Natural killer cell treated with Interleukin-12 subunit alpha and Interleukin-12 subunit beta and Interleukin-15 and Interleukin-18, amount 100 ng/mL, for 72 hours (primary cell): ENCODE measurements at regions not wholly inside any gene's neighbourhood (a gene's known extent, or its start where the extent isn't known, plus 50 kb on each side); places are given as distances from the start of the nearest gene placed in this dataset.

Experiments used
- ATAC-seq, 2 donors: fragments of 150-1000 bp; cut with Tn5 transposase in 1 of 2; sonication (Bioruptor Pico), chemical (Tn5 transposase) in 1 of 2; 2 replicates each; pipeline ENCODE4 v1.10.0; 2021
- DNase-seq: peaks from one replicate; pipeline ENCODE4 v3.0.0; 2022; ENCODE audit warnings: low spot score
- H3K27ac Mint-ChIP-seq, 2 donors: 1 replicate in 1 of 2; 2 replicates in 1 of 2; pipeline ENCODE4 v1.8.0; 2022; ENCODE audit warnings: mixed read lengths in 2 of 2, mild to moderate bottlenecking in 1 of 2, moderate library complexity in 1 of 2
- H3K27me3 Mint-ChIP-seq, 2 donors: 1 replicate in 1 of 2; 2 replicates in 1 of 2; pipeline ENCODE4 v1.8.0; 2022; ENCODE audit warnings: mixed read lengths in 2 of 2
- H3K36me3 Mint-ChIP-seq: one replicate; pipeline ENCODE4 v1.8.0; 2022; ENCODE audit warnings: mixed read lengths
- H3K4me1 Mint-ChIP-seq, 2 donors: 1 replicate in 1 of 2; 2 replicates in 1 of 2; pipeline ENCODE4 v1.8.0; 2022; ENCODE audit warnings: low read depth in 2 of 2, mixed read lengths in 2 of 2, mild to moderate bottlenecking in 1 of 2
- H3K4me3 Mint-ChIP-seq: one replicate; pipeline ENCODE4 v1.8.0; 2022; ENCODE audit warnings: mixed read lengths
- H3K9me3 Mint-ChIP-seq: 2 replicates; pipeline ENCODE4 v1.8.0; 2022; ENCODE audit warnings: mixed read lengths

DNA sequence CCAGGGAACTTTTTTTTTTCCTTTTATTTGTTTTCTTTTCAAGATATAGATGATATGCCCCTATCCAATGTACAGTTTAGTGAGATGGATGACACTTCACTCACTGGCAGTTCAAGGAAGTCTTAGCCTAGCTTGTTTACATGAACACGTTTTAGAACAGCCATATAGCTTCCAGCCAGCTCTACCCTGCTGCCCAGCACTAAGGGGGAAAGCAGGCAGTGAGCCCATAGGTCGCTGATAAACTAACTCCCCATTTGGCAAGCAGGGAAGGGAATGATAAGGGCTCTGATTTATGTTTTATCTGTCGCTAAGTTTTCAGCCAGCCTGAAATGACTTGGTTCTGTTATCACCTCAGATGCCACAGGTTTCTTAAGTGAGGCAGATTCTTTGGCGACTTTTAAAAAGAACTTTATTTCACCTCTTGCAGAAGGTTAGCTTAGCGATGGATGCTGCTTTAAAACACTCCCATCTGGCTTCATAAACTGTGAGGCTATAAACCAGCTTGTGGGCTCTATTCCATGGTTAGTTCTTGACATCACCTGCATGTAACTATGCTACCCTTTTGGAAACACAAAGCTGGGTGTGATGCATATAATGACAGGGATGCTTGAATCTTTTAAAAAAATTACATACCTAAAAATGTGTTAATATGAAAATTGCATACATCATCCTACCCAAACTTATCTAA is 348.4 kb downstream of the FBXO8 start:
- H3K36me3 Mint-ChIP-seq: no peaks in the 10 kb centered on the region
- H3K27ac Mint-ChIP-seq: no peak overlapping the region
- H3K4me3 Mint-ChIP-seq: no peak overlapping the region
- no peak for ATAC-seq
- no peaks in the 10 kb centered on the region for H3K4me1 Mint-ChIP-seq
- no peak for DNase-seq
- H3K27me3 Mint-ChIP-seq: peaks cover 0 to 7% of the 10 kb centered on the region in 2 donors
- H3K9me3 Mint-ChIP-seq: peaks cover 2% of the 10 kb centered on the region

DNA sequence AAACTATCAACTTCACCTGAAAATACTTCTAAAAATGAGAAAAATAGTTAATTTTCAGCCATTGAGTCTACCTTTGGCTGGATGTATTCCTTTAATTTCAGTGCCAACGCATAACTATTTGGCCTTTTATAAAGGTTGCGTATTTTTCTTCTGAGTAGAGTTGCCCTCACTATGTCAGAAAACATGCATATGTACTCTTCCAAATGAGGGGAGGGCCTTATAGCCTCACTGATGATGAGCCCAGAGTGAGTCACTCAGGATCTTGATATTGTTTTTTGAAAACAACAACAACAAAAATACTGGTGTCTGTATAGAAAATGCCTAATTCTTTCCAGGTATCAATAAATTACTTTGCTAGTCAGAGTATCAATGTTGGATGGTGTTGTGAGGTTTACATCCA is 349.3 kb downstream of the FBXO8 start:
- H3K9me3 Mint-ChIP-seq: peaks cover 2% of the 10 kb centered on the region
- no peak overlapping the region for H3K27ac Mint-ChIP-seq
- no peak for ATAC-seq
- DNase-seq: no peak
- H3K4me1 Mint-ChIP-seq: no peaks in the 10 kb centered on the region
- no peak overlapping the region for H3K4me3 Mint-ChIP-seq
- H3K36me3 Mint-ChIP-seq: no peaks in the 10 kb centered on the region
- H3K27me3 Mint-ChIP-seq: peaks cover 0 to 7% of the 10 kb centered on the region in 2 donors

GRCh38 chr4:173932701-173933100 is 350.8 kb downstream of the FBXO8 start:
- H3K4me3 Mint-ChIP-seq: no peak overlapping the region
- H3K36me3 Mint-ChIP-seq: no peaks in the 10 kb centered on the region
- no peak overlapping the region for H3K27ac Mint-ChIP-seq
- H3K27me3 Mint-ChIP-seq: peaks cover 0 to 7% of the 10 kb centered on the region in 2 donors
- H3K9me3 Mint-ChIP-seq: peaks cover 2% of the 10 kb centered on the region
- ATAC-seq: no peak
- no peaks in the 10 kb centered on the region for H3K4me1 Mint-ChIP-seq
- DNase-seq: no peak

- Mint-ChIP-seq H3K27ac (no peak overlapping the region), H3K4me3 (no peak overlapping the region), H3K9me3 (peaks cover 2% of the 10 kb centered on the region), H3K36me3 (no peaks in the 10 kb centered on the region), H3K27me3 (no peaks in the 10 kb centered on the region), H3K4me1 (no peaks in the 10 kb centered on the region)
- ATAC-seq (no peak), DNase-seq (no peak)
Measured at GRCh38 chr4:173930329-173930967, 353.0 kb downstream of the FBXO8 start.

DNA sequence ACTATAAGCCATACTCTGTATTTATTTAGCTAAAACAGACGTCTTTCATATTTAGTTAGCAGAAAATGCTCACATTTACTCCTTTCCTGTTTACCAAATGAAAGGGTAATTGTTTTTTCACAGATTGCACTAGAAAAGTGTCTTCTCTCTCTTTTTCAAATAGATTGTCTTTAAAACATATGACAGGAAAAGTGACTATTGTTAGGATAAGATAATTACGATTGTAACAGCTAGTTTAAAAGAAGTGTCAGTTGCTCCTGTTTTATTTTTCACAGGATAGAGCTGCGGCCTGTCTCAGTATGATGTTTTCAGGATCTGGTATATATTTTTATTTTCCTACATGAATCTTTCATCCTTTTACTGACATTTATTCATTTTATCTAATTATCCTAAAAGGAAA is 353.5 kb downstream of the FBXO8 start:
- no peak overlapping the region for H3K27ac Mint-ChIP-seq
- no peaks in the 10 kb centered on the region for H3K4me1 Mint-ChIP-seq
- H3K27me3 Mint-ChIP-seq: no peaks in the 10 kb centered on the region
- no peak for ATAC-seq
- H3K9me3 Mint-ChIP-seq: peaks cover 2% of the 10 kb centered on the region
- DNase-seq: no peak
- no peak overlapping the region for H3K4me3 Mint-ChIP-seq
- no peaks in the 10 kb centered on the region for H3K36me3 Mint-ChIP-seq

DNA sequence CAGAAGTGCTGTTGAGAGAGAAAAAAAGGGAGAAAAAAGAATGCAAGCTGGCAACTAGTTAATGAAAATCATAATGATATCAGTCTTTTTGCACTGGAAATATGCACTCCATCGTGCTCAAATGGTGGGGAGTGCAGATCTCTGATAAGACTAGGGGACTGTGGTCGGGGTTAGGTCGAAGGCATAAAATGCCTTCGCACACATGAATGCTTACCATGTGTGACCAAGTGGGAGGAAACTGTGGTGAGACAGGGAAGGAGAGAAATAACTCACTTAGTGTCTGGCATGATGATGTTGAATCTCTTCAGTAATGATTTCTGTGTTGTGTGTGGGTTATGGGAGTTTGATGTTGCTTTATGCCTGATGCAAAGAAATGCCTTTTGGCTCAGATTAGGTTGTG is 358.9 kb downstream of the FBXO8 start:
- no peak for ATAC-seq
- DNase-seq: no peak
- Mint-ChIP-seq H3K36me3 (no peaks in the 10 kb centered on the region), H3K27ac (no peak overlapping the region), H3K4me1 (no peaks in the 10 kb centered on the region), H3K27me3 (no peaks in the 10 kb centered on the region), H3K9me3 (no peaks in the 10 kb centered on the region), H3K4me3 (no peak overlapping the region)

DNA sequence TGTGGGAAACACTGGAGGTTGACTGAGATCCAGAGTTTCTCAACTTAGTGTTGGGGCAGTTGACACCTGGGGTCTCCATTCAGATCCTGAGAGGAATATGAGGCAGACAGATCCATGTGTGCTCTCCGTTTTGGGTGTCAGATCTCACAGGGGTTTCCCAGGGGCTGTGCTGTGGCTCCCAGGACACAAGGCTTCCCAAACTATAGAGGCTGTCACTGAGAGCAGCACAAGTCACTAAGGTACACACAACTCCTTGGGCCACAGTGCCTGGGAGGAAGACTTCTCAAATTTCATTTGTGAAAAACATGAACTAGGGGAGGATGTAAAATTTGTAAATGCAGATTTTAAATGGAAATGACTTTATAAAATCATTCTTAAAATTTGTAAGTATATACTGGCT is 363.6 kb downstream of the FBXO8 start:
- no peak overlapping the region for H3K4me3 Mint-ChIP-seq
- H3K9me3 Mint-ChIP-seq: no peaks in the 10 kb centered on the region
- no peak for ATAC-seq
- DNase-seq: no peak
- no peak overlapping the region for H3K27ac Mint-ChIP-seq
- H3K36me3 Mint-ChIP-seq: no peaks in the 10 kb centered on the region
- H3K27me3 Mint-ChIP-seq: no peaks in the 10 kb centered on the region
- H3K4me1 Mint-ChIP-seq: no peaks in the 10 kb centered on the region

GRCh38 chr4:173919196-173919595 is 364.3 kb downstream of the FBXO8 start:
- no peaks in the 10 kb centered on the region for H3K27me3 Mint-ChIP-seq
- DNase-seq (no peak), ATAC-seq (no peak)
- H3K9me3 Mint-ChIP-seq: no peaks in the 10 kb centered on the region
- H3K36me3 Mint-ChIP-seq: no peaks in the 10 kb centered on the region
- H3K27ac Mint-ChIP-seq: no peak overlapping the region
- no peaks in the 10 kb centered on the region for H3K4me1 Mint-ChIP-seq
- no peak overlapping the region for H3K4me3 Mint-ChIP-seq

DNA sequence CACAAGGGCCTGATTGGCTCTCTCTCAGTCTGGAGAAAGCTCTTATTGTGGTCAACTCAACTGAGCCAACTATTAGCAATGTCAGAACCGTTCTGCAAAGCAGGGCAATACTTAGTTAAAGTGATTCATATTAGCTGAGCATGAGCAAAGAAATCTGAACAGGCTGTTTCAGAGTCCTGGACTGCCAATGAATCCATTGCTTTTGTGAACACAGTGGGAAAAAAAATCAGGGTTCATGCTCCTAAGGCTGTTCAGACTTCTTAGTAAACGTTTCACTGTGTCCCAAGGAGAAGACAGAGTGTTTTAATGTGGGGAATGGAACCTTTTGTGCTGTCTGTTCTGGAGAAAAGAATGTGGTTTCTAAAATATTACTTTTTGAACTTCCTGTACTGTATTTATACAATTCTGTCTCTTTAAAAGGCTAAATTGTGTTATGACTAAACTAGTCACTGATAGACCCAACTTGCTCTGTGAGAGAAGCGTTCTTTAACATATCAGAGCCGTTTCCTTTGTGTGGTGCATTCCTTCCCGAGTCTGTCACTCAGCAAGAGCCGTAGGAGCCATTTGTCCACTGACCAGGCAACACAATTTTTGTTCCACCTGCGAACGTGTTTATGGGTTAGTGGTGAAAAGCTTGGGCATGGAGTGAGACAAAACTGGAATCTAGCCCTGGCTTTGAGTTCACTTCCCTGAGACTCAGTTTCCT is 366.1 kb downstream of the FBXO8 start:
- no peak overlapping the region for H3K27ac Mint-ChIP-seq
- no peak for DNase-seq
- H3K9me3 Mint-ChIP-seq: peaks cover 2% of the 10 kb centered on the region
- no peaks in the 10 kb centered on the region for H3K4me1 Mint-ChIP-seq
- H3K4me3 Mint-ChIP-seq: no peak overlapping the region
- ATAC-seq: no peak
- H3K36me3 Mint-ChIP-seq: no peaks in the 10 kb centered on the region
- no peaks in the 10 kb centered on the region for H3K27me3 Mint-ChIP-seq

DNA sequence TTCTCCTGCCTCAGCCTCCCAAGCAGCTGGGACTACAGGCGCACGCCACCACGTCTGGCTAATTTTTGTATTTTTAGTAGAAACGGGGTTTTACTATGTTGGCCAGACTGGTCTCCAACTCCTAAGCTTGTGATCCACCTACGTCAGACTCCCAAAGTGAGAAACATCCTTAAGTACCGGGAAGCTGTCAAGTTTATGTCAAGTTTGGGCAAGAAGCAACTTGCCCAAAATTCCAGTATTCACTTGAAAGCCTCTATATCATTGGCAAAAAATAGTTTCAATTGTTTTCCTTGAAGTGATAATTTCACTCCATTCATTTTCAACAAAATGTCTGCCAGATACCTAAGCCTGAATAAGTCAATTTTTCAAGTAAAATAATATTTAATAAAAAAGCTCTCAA is 370.0 kb downstream of the FBXO8 start:
- Mint-ChIP-seq H3K27ac (no peak overlapping the region), H3K4me3 (no peak overlapping the region), H3K9me3 (peaks cover 10% of the 10 kb centered on the region), H3K4me1 (no peaks in the 10 kb centered on the region), H3K36me3 (no peaks in the 10 kb centered on the region), H3K27me3 (no peaks in the 10 kb centered on the region)
- DNase-seq (no peak), ATAC-seq (no peak)

GRCh38 chr4:173912384-173912783 is 371.1 kb downstream of the FBXO8 start:
- Mint-ChIP-seq H3K4me3 (no peak overlapping the region), H3K36me3 (no peaks in the 10 kb centered on the region), H3K9me3 (peaks cover 10% of the 10 kb centered on the region), H3K4me1 (no peaks in the 10 kb centered on the region), H3K27ac (no peak overlapping the region), H3K27me3 (no peaks in the 10 kb centered on the region)
- ATAC-seq (no peak), DNase-seq (no peak)

DNA sequence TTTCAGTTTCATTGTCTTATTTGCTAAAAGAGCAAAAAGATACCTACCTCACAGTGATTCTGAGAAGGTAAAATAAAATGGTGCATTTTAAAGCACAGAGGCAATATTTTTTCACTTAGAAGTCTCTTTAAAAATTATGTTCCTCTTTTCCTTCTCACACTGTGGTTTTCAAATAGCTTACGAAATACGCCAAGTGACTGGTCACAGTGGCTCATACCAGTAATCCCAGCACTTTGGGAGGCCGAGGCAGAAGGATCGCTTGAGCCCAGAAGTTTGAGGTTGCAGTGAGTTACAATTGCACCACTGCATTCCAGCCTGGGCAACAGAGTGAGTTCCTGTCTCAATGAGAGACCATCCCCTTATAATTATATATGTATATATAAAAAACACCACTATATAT is 372.6 kb downstream of the FBXO8 start:
- Mint-ChIP-seq H3K27ac (no peak overlapping the region), H3K36me3 (no peaks in the 10 kb centered on the region), H3K4me1 (no peaks in the 10 kb centered on the region), H3K27me3 (no peaks in the 10 kb centered on the region), H3K9me3 (peaks cover 10% of the 10 kb centered on the region), H3K4me3 (no peak overlapping the region)
- DNase-seq: no peak
- no peak for ATAC-seq

- DNase-seq (no peak), ATAC-seq (no peak)
- Mint-ChIP-seq H3K9me3 (peaks cover 10% of the 10 kb centered on the region), H3K27me3 (no peaks in the 10 kb centered on the region), H3K36me3 (no peaks in the 10 kb centered on the region), H3K27ac (no peak overlapping the region), H3K4me3 (no peak overlapping the region), H3K4me1 (no peaks in the 10 kb centered on the region)
Measured at GRCh38 chr4:173909294-173909693, 374.2 kb downstream of the FBXO8 start.

DNA sequence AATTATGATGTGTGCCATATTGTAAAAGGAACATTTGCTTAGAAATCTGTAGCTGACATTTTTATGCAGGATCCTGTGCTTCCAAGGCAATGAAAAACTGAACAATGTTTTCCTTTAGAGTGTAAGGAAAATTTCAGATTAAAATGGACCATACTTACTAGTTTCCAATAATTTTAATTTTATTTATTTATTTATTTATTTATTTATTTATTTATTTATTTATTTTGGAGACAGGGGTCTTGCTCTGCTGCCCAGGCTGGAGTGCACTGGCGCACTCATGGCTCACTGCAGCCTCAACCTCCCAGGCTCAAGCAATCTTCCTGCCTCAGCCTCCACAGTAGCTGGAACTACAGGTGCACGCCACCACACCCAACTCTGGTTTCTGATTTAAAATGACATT is 369.8 kb upstream of the HAND2 start:
- H3K27ac Mint-ChIP-seq: no peak overlapping the region
- no peak for ATAC-seq
- H3K4me1 Mint-ChIP-seq: no peaks in the 10 kb centered on the region
- H3K4me3 Mint-ChIP-seq: no peak overlapping the region
- no peak for DNase-seq
- H3K27me3 Mint-ChIP-seq: no peaks in the 10 kb centered on the region
- peaks cover 16% of the 10 kb centered on the region for H3K9me3 Mint-ChIP-seq
- H3K36me3 Mint-ChIP-seq: no peaks in the 10 kb centered on the region
